ENCODE measurements at regions not wholly inside any gene's neighbourhood (a gene's known extent, or its start where the extent isn't known, plus 50 kb on each side); places are given as distances from the start of the nearest gene placed in this dataset.

GRCh38 chr5:1723476-1723875 lies 76.2 kb downstream of the MRPL36 start:
- ChIA-PET POLR2A (interaction anchor here (0.7 kb wide), 1 partner anchor 9 kb away, joined by 3 read pairs; no protein-coding TSS in a partner anchor), SMC1A (ENCODE audit: uncharacterized antibody, unreplicated experiment) (no interaction called here), CTCF (no interaction called here), RAD21 (ENCODE audit: unreplicated experiment) (no interaction called here)
- no peaks in the 10 kb centered on the region for H3K79me2 ChIP-seq (ENCODE audit: control insufficient read depth, insufficient read depth, low read length)
- no peaks in the 10 kb centered on the region; the same call in 2 of the 3 replicates for H3K9me3 ChIP-seq (replicated peaks; ENCODE audit: control insufficient read depth, insufficient read depth, low read length)
- DNase-seq (ENCODE audit: low read depth, low spot score) (no peak), ATAC-seq (no peak), FAIRE-seq (no peak)
- no peak overlapping the region for H3K9ac ChIP-seq (ENCODE audit: control insufficient read depth, insufficient read depth, low read length)
- H4K20me1 ChIP-seq (ENCODE audit: control insufficient read depth, insufficient read depth), result no peaks in the 10 kb centered on the region
- in situ Hi-C loops (cut with MboI) (no loop called here), intact Hi-C loops (cut with micrococcal nuclease; ENCODE audit: unreplicated experiment) (no loop called here)
- H3K27ac ChIP-seq (ENCODE audit: control insufficient read depth, insufficient read depth), result no peak overlapping the region
- whole genome bisulfite sequencing (ENCODE audit: insufficient coverage, insufficient replicate concordance, low lambda C conversion rate, missing lambda C conversion rate), result 56% methylated on average over 7 of the region's 7 CpGs
- no peak overlapping the region for H3K4me3 ChIP-seq
- BruUV-seq (replicated peaks), result no TSS peak
- no peak overlapping the region for H3K4me2 ChIP-seq (ENCODE audit: control insufficient read depth, insufficient read depth)
- no peak overlapping the region for H2AFZ ChIP-seq (ENCODE audit: control insufficient read depth, low read depth, low read length)
- no peaks in the 10 kb centered on the region for H3K4me1 ChIP-seq (ENCODE audit: control insufficient read depth, insufficient read depth, low read length)
- no peaks in the 10 kb centered on the region for H3K36me3 ChIP-seq (ENCODE audit: control insufficient read depth in 2 of 2, insufficient read depth in 2 of 2, low read length in 1 of 2)
- H3K27me3 ChIP-seq (replicated peaks in 1 of 2; ENCODE audit: control insufficient read depth in 2 of 2, insufficient read depth in 2 of 2, low read length in 1 of 2), result peaks cover 4 to 6% of the 10 kb centered on the region in 2 experiments
- TF ChIP-seq ZNF592 (IDR thresholded peaks at IDR 0.05), result no peak
- TF ChIP-seq ASH2L (IDR thresholded peaks at IDR 0.05; ENCODE audit: borderline replicate concordance, low read depth), result no peak

GRCh38 chr5:1722877-1723276 lies 76.8 kb downstream of the MRPL36 start:
- Histone ChIP-seq H3K4me1 (ENCODE audit: control insufficient read depth, insufficient read depth, low read length) (no peaks in the 10 kb centered on the region), H3K4me2 (ENCODE audit: control insufficient read depth, insufficient read depth) (no peak overlapping the region), H3K27me3 (replicated peaks in 1 of 2; ENCODE audit: control insufficient read depth in 2 of 2, insufficient read depth in 2 of 2, low read length in 1 of 2) (peaks cover 4 to 6% of the 10 kb centered on the region in 2 experiments), H4K20me1 (ENCODE audit: control insufficient read depth, insufficient read depth) (no peaks in the 10 kb centered on the region), H3K79me2 (ENCODE audit: control insufficient read depth, insufficient read depth, low read length) (no peaks in the 10 kb centered on the region), H3K4me3 (no peak overlapping the region), H3K9ac (ENCODE audit: control insufficient read depth, insufficient read depth, low read length) (no peak overlapping the region), H3K36me3 (ENCODE audit: control insufficient read depth in 2 of 2, insufficient read depth in 2 of 2, low read length in 1 of 2) (no peaks in the 10 kb centered on the region), H3K9me3 (replicated peaks; ENCODE audit: control insufficient read depth, insufficient read depth, low read length) (no peaks in the 10 kb centered on the region; the same call in 2 of the 3 replicates), H2AFZ (ENCODE audit: control insufficient read depth, low read depth, low read length) (no peak overlapping the region), H3K27ac (ENCODE audit: control insufficient read depth, insufficient read depth) (no peak overlapping the region)
- FAIRE-seq (no peak), ATAC-seq (no peak), DNase-seq (ENCODE audit: low read depth, low spot score) (no peak)
- WGBS (ENCODE audit: insufficient coverage, insufficient replicate concordance, low lambda C conversion rate, missing lambda C conversion rate), result 50% methylated on average over 13 of the region's 13 CpGs
- in situ Hi-C loops (cut with MboI) (no loop called here), intact Hi-C loops (cut with micrococcal nuclease; ENCODE audit: unreplicated experiment) (no loop called here)
- ChIA-PET CTCF (no interaction called here), RAD21 (ENCODE audit: unreplicated experiment) (no interaction called here), SMC1A (ENCODE audit: uncharacterized antibody, unreplicated experiment) (no interaction called here), POLR2A (no interaction called here)
- no TSS peak for BruUV-seq (replicated peaks)
- no peak for TF ChIP-seq IRF5 (IDR thresholded peaks at IDR 0.05; ENCODE audit: borderline replicate concordance)
- TF ChIP-seq NFIC (IDR thresholded peaks at IDR 0.05; ENCODE audit: low read depth, low read length), result no peak
- no peak for TF ChIP-seq MEF2B (IDR thresholded peaks at IDR 0.05; ENCODE audit: partially characterized antibody, poor library complexity, severe bottlenecking)
- no peak for TF ChIP-seq RB1 (IDR thresholded peaks at IDR 0.05; ENCODE audit: borderline replicate concordance)
- TF ChIP-seq BCL3 (IDR thresholded peaks at IDR 0.05; ENCODE audit: borderline replicate concordance, insufficient read depth, low read depth, low read length, poor library complexity, severe bottlenecking), result no peak
- no peak for TF ChIP-seq PAX8 (IDR thresholded peaks at IDR 0.05)
- no peak for TF ChIP-seq IRF4 (IDR thresholded peaks at IDR 0.05; ENCODE audit: low read depth, low read length)
- no peak for TF ChIP-seq ATF3 (IDR thresholded peaks at IDR 0.05; ENCODE audit: borderline replicate concordance, extremely low read depth, low read depth, low read length)
- TF ChIP-seq ZNF622 (IDR thresholded peaks at IDR 0.05), result no peak

Data from GM12878 (cell line).